ENCODE measurements at regions not wholly inside any gene's neighbourhood (a gene's known extent, or its start where the extent isn't known, plus 50 kb on each side); places are given as distances from the start of the nearest gene placed in this dataset.

- no peak for TF ChIP-seq CTCF (IDR thresholded peaks at IDR 0.05; ENCODE audit: extremely low read depth in 1 of 2, insufficient read depth in 1 of 2, low read depth in 1 of 2, low read length in 2 of 2)
- no peak for TF ChIP-seq EZH2 (IDR thresholded peaks at IDR 0.05; ENCODE audit: borderline replicate concordance, low read depth, low read length, severe bottlenecking)
- TF ChIP-seq MAX (IDR thresholded peaks at IDR 0.05; ENCODE audit: insufficient read depth, insufficient read length): no peak
- no peak for TF ChIP-seq MYC (IDR thresholded peaks at IDR 0.05; ENCODE audit: low read depth, low read length)
- TF ChIP-seq POLR2AphosphoS5 (IDR thresholded peaks at IDR 0.05; ENCODE audit: insufficient read depth, low read depth, low read length): no peak
- no peak for TF ChIP-seq POLR2A (IDR thresholded peaks at IDR 0.05; ENCODE audit: low read depth, low read length)
- no peak for TF ChIP-seq JUN (IDR thresholded peaks at IDR 0.05; ENCODE audit: borderline replicate concordance, insufficient read depth, insufficient read length, low read depth)
These were observed 68.4 kb upstream of the ATP5PO start for GRCh38 chr21:33984021-33984481.
